H1 (cell line): ENCODE measurements at regions not wholly inside any gene's neighbourhood (a gene's known extent, or its start where the extent isn't known, plus 50 kb on each side); places are given as distances from the start of the nearest gene placed in this dataset.

ENCODE experiments used
- CTCF ChIA-PET: fragments of 300-600 bp; sonication (Branson Sonifier 250); formaldehyde crosslinking; loops from one replicate; lab custom pipeline; 2021; ENCODE audit not compliant: partially characterized antibody; lab: Charles Lee
- POLR2A ChIA-PET: fragments of 300-600 bp; sonication (Branson Sonifier 250); formaldehyde crosslinking; loops from one replicate; lab custom pipeline; 2021; ENCODE audit warnings: inconsistent platforms; ENCODE audit not compliant: partially characterized antibody; lab: Charles Lee
- DNase-seq, 2 experiments: peaks; one replicate each; pipeline versions ENCODE4 v3.0.0 to v3.0.0-alpha.2; 2010 to 2022; ENCODE audit warnings: low spot score in 2 of 2, low read depth in 1 of 2, mixed read lengths in 1 of 2
- FAIRE-seq: peaks from 2 replicates; lab custom pipeline; 2011; peaks lifted over from hg19 to GRCh38; lab: Jason Lieb, UNC
- H2AFZ ChIP-seq: 2 replicates; pipeline ENCODE4 v1.8.1; 2012; ENCODE audit warnings: low read length, inconsistent platforms
- H2AK5ac ChIP-seq: 2 replicates; pipeline ENCODE4 v1.6.1; 2013; ENCODE audit warnings: low read depth, low read length
- H2BK120ac ChIP-seq: replicated peaks from 2 replicates; pipeline ENCODE3; 2013; ENCODE audit warnings: low read depth, low read length, inconsistent platforms
- H2BK12ac ChIP-seq: 2 replicates; pipeline ENCODE4 v1.6.1; 2013; ENCODE audit warnings: low read depth, low read length
- H2BK15ac ChIP-seq: 2 replicates; pipeline ENCODE4 v1.6.1; 2013; ENCODE audit warnings: low read length
- H2BK20ac ChIP-seq: 2 replicates; pipeline ENCODE4 v1.6.1; 2013; ENCODE audit warnings: low read length
- H2BK5ac ChIP-seq: 2 replicates; pipeline ENCODE4 v1.6.1; 2013; ENCODE audit warnings: low read depth, low read length
- H3K14ac ChIP-seq: 2 replicates; pipeline ENCODE4 v1.6.1; 2013; ENCODE audit warnings: inconsistent platforms; ENCODE audit not compliant: insufficient read length
- H3K18ac ChIP-seq: 2 replicates; pipeline ENCODE4 v1.6.1; 2013; ENCODE audit warnings: low read length; ENCODE audit errors: extremely low read depth
- H3K23ac ChIP-seq: 2 replicates; pipeline ENCODE4 v1.6.1; 2013; ENCODE audit warnings: inconsistent platforms; ENCODE audit not compliant: insufficient read length
- H3K23me2 ChIP-seq: 2 replicates; pipeline ENCODE4 v1.6.1; 2013; ENCODE audit warnings: low read depth, low read length
- H3K27ac ChIP-seq: 2 replicates; pipeline ENCODE4 v1.6.1; 2011; ENCODE audit warnings: low read depth, low read length, inconsistent platforms
- H3K27me3 ChIP-seq, 4 experiments: replicated peaks in 1 of 4; 1 replicate in 1 of 4; 2 replicates in 3 of 4; pipeline versions ENCODE4 v1.6.1 to v1.8.1; 2011 to 2013; ENCODE audit warnings: low read length in 3 of 4, mild to moderate bottlenecking in 3 of 4, inconsistent platforms in 2 of 4, mixed read lengths in 2 of 4, moderate library complexity in 1 of 4; ENCODE audit not compliant: control insufficient read depth in 3 of 4, insufficient read depth in 3 of 4; ENCODE audit errors: extremely low read depth in 1 of 4
- H3K36me3 ChIP-seq, 4 experiments: 2 replicates each; pipeline versions ENCODE4 v1.6.1 to v1.8.1; 2011 to 2013; ENCODE audit warnings: mild to moderate bottlenecking in 4 of 4, low read length in 3 of 4, moderate library complexity in 2 of 4, control low read depth in 1 of 4, inconsistent platforms in 1 of 4; ENCODE audit not compliant: insufficient read depth in 4 of 4, control insufficient read depth in 2 of 4
- H3K4ac ChIP-seq: replicated peaks from 2 replicates; pipeline ENCODE3; 2013; ENCODE audit warnings: low read length, low read depth, mixed read lengths, inconsistent platforms; ENCODE audit not compliant: insufficient read length
- H3K4me1 ChIP-seq, 4 experiments: replicated peaks in 1 of 4; 1 replicate in 1 of 4; 2 replicates in 3 of 4; pipeline versions ENCODE4 v1.6.1 to v1.8.1; 2011 to 2013; ENCODE audit warnings: low read length in 3 of 4, inconsistent platforms in 2 of 4, mixed read lengths in 1 of 4; ENCODE audit not compliant: insufficient read depth in 4 of 4, control insufficient read depth in 3 of 4
- H3K4me2 ChIP-seq, 2 experiments: 2 replicates each; pipeline versions ENCODE4 v1.6.1 to v1.8.1; 2011 to 2013; ENCODE audit warnings: low read depth in 2 of 2, low read length in 2 of 2, control low read depth in 1 of 2, inconsistent platforms in 1 of 2, mild to moderate bottlenecking in 1 of 2; ENCODE audit not compliant: insufficient read depth in 1 of 2
- H3K4me3 ChIP-seq, 4 experiments: fragments of 200-600, 300-600 bp in 1 of 4; sonication (generic), shearing (Covaris generic), sonication (Bioruptor Twin) in 1 of 4; 2 replicates each; pipeline versions ENCODE4 v1.5.1 to v1.8.1; 2011 to 2016; ENCODE audit warnings: low read length in 4 of 4, low read depth in 3 of 4, control low read depth in 2 of 4, inconsistent platforms in 2 of 4, mild to moderate bottlenecking in 2 of 4, mixed read lengths in 1 of 4, moderate library complexity in 1 of 4; ENCODE audit not compliant: insufficient read depth in 2 of 4; ENCODE audit errors: extremely low read depth in 1 of 4
- H3K56ac ChIP-seq: replicated peaks from 2 replicates; pipeline ENCODE3; 2013; ENCODE audit warnings: low read depth, mild to moderate bottlenecking, mixed read lengths, low read length, inconsistent platforms; ENCODE audit not compliant: insufficient read length
- H3K79me1 ChIP-seq: 2 replicates; pipeline ENCODE4 v1.6.1; 2013; ENCODE audit warnings: low read depth, low read length, control low read depth
- H3K79me2 ChIP-seq, 2 experiments: 2 replicates each; pipeline versions ENCODE4 v1.6.1 to v1.8.1; 2012 to 2013; ENCODE audit warnings: low read length in 2 of 2, mild to moderate bottlenecking in 2 of 2, inconsistent platforms in 1 of 2; ENCODE audit not compliant: insufficient read depth in 2 of 2, control insufficient read depth in 1 of 2
- H3K9ac ChIP-seq, 4 experiments: replicated peaks in 1 of 4; 1 replicate in 1 of 4; 2 replicates in 3 of 4; pipeline versions ENCODE4 v1.6.1 to v1.8.1; 2011 to 2013; ENCODE audit warnings: low read depth in 3 of 4, low read length in 3 of 4, control low read depth in 2 of 4, mild to moderate bottlenecking in 2 of 4, moderate library complexity in 2 of 4, inconsistent platforms in 1 of 4; ENCODE audit errors: extremely low read depth in 1 of 4
- H3K9me3 ChIP-seq, 2 experiments: 2 replicates each; pipeline versions ENCODE4 v1.6.1 to v1.8.1; 2012 to 2013; ENCODE audit warnings: mild to moderate bottlenecking in 2 of 2, moderate library complexity in 2 of 2, control low read depth in 1 of 2, inconsistent platforms in 1 of 2, low read depth in 1 of 2, low read length in 1 of 2, mixed read lengths in 1 of 2; ENCODE audit not compliant: insufficient read depth in 2 of 2
- H4K20me1 ChIP-seq, 2 experiments: replicated peaks in 1 of 2; 2 replicates each; pipeline versions ENCODE3 to v1.8.1; 2011 to 2013; ENCODE audit warnings: inconsistent platforms in 2 of 2, low read length in 2 of 2, mild to moderate bottlenecking in 1 of 2; ENCODE audit not compliant: insufficient read depth in 2 of 2, control insufficient read depth in 1 of 2
- H4K5ac ChIP-seq: 2 replicates; pipeline ENCODE4 v1.6.1; 2013; ENCODE audit warnings: low read length, low read depth, mixed read lengths, inconsistent platforms; ENCODE audit not compliant: insufficient read length
- H4K8ac ChIP-seq: 2 replicates; pipeline ENCODE4 v1.8.0; 2013; ENCODE audit warnings: mild to moderate bottlenecking, moderate library complexity, low read length, inconsistent platforms; ENCODE audit not compliant: insufficient read depth; ENCODE audit errors: extremely low read depth
- H4K91ac ChIP-seq: replicated peaks from 2 replicates; pipeline ENCODE3; 2013; ENCODE audit warnings: low read length, mixed read lengths, inconsistent platforms; ENCODE audit not compliant: insufficient read length
- BRCA1 ChIP-seq: IDR thresholded peaks from 2 replicates; pipeline ENCODE4 v1.6.1; 2012; ENCODE audit warnings: low read depth, low read length, improper control_type of control experiment
- CBX8 ChIP-seq: fragments of 300-800, 300-1000 bp; sonication (generic); IDR thresholded peaks from 2 replicates; pipeline ENCODE4 v1.7.1; 2016; ENCODE audit warnings: low read depth, low read length, borderline replicate concordance
- CHD2 ChIP-seq: IDR thresholded peaks from 2 replicates; pipeline ENCODE4 v1.6.1; 2012; ENCODE audit warnings: low read length, improper control_type of control experiment
- CTBP2 ChIP-seq: IDR thresholded peaks from 2 replicates; pipeline ENCODE4 v1.7.0; 2011; ENCODE audit warnings: borderline replicate concordance, mild to moderate bottlenecking, moderate library complexity, mixed read lengths, low read length; ENCODE audit not compliant: insufficient read depth, insufficient read length
- EGR1 ChIP-seq: IDR thresholded peaks from 2 replicates; pipeline ENCODE4 v1.6.1; 2011; ENCODE audit warnings: low read depth, low read length, borderline replicate concordance
- HDAC6 ChIP-seq: IDR thresholded peaks from one replicate; pipeline ENCODE4 v1.7.1; 2012; ENCODE audit warnings: low read depth, mild to moderate bottlenecking, inconsistent platforms, low read length, moderate library complexity
- POU5F1 ChIP-seq: IDR thresholded peaks from 2 replicates; pipeline ENCODE4 v1.6.1; 2011; ENCODE audit warnings: low read depth, mild to moderate bottlenecking, low read length, moderate library complexity
- SP2 ChIP-seq: IDR thresholded peaks from 2 replicates; pipeline ENCODE4 v1.6.1; 2012; ENCODE audit warnings: mild to moderate bottlenecking, low read length, inconsistent platforms
- SP4 ChIP-seq: IDR thresholded peaks from 2 replicates; pipeline ENCODE4 v1.6.1; 2012; ENCODE audit warnings: low read length, inconsistent platforms
- SRF ChIP-seq: IDR thresholded peaks from 2 replicates; pipeline ENCODE4 v1.6.1; 2011; ENCODE audit warnings: mild to moderate bottlenecking, low read depth, low read length, moderate library complexity
- SUZ12 ChIP-seq: fragments of 200-600 bp; sonication (generic); IDR thresholded peaks from 2 replicates; pipeline ENCODE4 v1.6.1; 2012; ENCODE audit warnings: mild to moderate bottlenecking, inconsistent platforms, low read length, moderate library complexity, mixed read lengths
- WGBS, 2 experiments: shearing (Covaris generic) in 1 of 2; methylation state at CpG; one replicate each; pipeline versions ENCODE4 v1.1.6 to v1.1.7; 2013 to 2015; ENCODE audit warnings: low lambda C conversion rate in 2 of 2, mixed read lengths in 2 of 2, inconsistent platforms in 1 of 2, low coverage in 1 of 2, missing lambda C conversion rate in 1 of 2; ENCODE audit not compliant: insufficient replicate concordance in 2 of 2, insufficient coverage in 1 of 2, insufficient read length in 1 of 2; ENCODE audit errors: extremely low coverage in 1 of 2, missing lambda C conversion rate in 1 of 2; 5-methylcytosine and 5-hydroxymethylcytosine counted together

GRCh38 chr6:121884091-121884490 is 448.6 kb downstream of the GJA1 start:
- ChIA-PET POLR2A (no interaction called here), CTCF (interaction anchor here (0.7 kb wide), 1 partner anchor 808 kb away, joined by 3 read pairs; no protein-coding TSS in a partner anchor)
- H3K23ac ChIP-seq, result no peak overlapping the region
- no peak overlapping the region for H3K18ac ChIP-seq
- H4K8ac ChIP-seq, result no peak overlapping the region
- no peak overlapping the region for H3K27ac ChIP-seq
- H3K4me1 ChIP-seq, result no peaks in the 10 kb centered on the region
- H3K79me1 ChIP-seq, result no peaks in the 10 kb centered on the region
- no peak overlapping the region for H2BK15ac ChIP-seq
- H4K5ac ChIP-seq, result no peak overlapping the region
- no peaks in the 10 kb centered on the region for H4K20me1 ChIP-seq
- no peak overlapping the region for H2BK120ac ChIP-seq
- H3K9me3 ChIP-seq, result no peaks in the 10 kb centered on the region
- H3K23me2 ChIP-seq, result no peaks in the 10 kb centered on the region
- H3K56ac ChIP-seq, result no peak overlapping the region
- no peak overlapping the region for H3K9ac ChIP-seq
- H3K27me3 ChIP-seq, result no peaks in the 10 kb centered on the region
- no peak overlapping the region for H2BK20ac ChIP-seq
- no peak overlapping the region for H4K91ac ChIP-seq
- H2BK12ac ChIP-seq, result no peak overlapping the region
- H3K36me3 ChIP-seq, result no peaks in the 10 kb centered on the region
- no peak for DNase-seq
- no peak overlapping the region for H2AK5ac ChIP-seq
- no peak overlapping the region for H3K4ac ChIP-seq
- H3K14ac ChIP-seq, result no peak overlapping the region
- no peak overlapping the region for H2BK5ac ChIP-seq
- no peaks in the 10 kb centered on the region for H3K79me2 ChIP-seq
- H3K4me2 ChIP-seq, result no peak overlapping the region
- H2AFZ ChIP-seq, result no peak overlapping the region
- no peak for FAIRE-seq
- H3K4me3 ChIP-seq, result no peak overlapping the region
- WGBS, 2 experiments, result 82% methylated on average over 4 of the region's 4 CpGs; no CpG with 5 or more reads in 1 of the 2 experiments
- no peak for TF ChIP-seq SRF
- TF ChIP-seq CBX8, result no peak
- no peak for TF ChIP-seq POU5F1
- no peak for TF ChIP-seq CTBP2
- no peak for TF ChIP-seq BRCA1
- no peak for TF ChIP-seq EGR1
- TF ChIP-seq SUZ12, result no peak
- no peak for TF ChIP-seq SP4
- TF ChIP-seq HDAC6, result no peak
- no peak for TF ChIP-seq SP2
- no peak for TF ChIP-seq CHD2
